GM23338 (cell line): ENCODE measurements at regions not wholly inside any gene's neighbourhood (a gene's known extent, or its start where the extent isn't known, plus 50 kb on each side); places are given as distances from the start of the nearest gene placed in this dataset.

ENCODE experiments used
- ATAC-seq: fragments of 200-7000 bp; cut with Tn5 transposase; 3 replicates; pipeline ENCODE4 v1.9.1; 2020
- DNase-seq: peaks from one replicate; pipeline ENCODE4 v3.0.0-alpha.2; 2015; ENCODE audit warnings: low spot score
- H2AFZ ChIP-seq: fragments of 200-600 bp; sonication (generic); 2 replicates; pipeline ENCODE4 v1.8.0; 2016; ENCODE audit warnings: antibody characterized with exemption, mild to moderate bottlenecking, moderate library complexity
- H3F3A ChIP-seq: fragments of 200-600 bp; sonication (generic); replicated peaks from 2 replicates; pipeline ENCODE4 v1.8.0; 2017; ENCODE audit warnings: antibody characterized with exemption, mixed run types, low read depth
- H3K27ac ChIP-seq: fragments of 200-600 bp; sonication (generic); 2 replicates; pipeline ENCODE4 v1.6.1; 2016; ENCODE audit warnings: low read depth
- H3K27me3 ChIP-seq: fragments of 200-600 bp; sonication (generic); 2 replicates; pipeline ENCODE4 v1.8.0; 2016; ENCODE audit warnings: mild to moderate bottlenecking, mixed run types, moderate library complexity; ENCODE audit not compliant: insufficient read depth
- H3K36me3 ChIP-seq: fragments of 200-600 bp; sonication (generic); 2 replicates; pipeline ENCODE4 v1.8.0; 2016; ENCODE audit warnings: mild to moderate bottlenecking; ENCODE audit not compliant: insufficient read depth
- H3K4me1 ChIP-seq: fragments of 200-600 bp; sonication (generic); 2 replicates; pipeline ENCODE4 v1.8.0; 2016; ENCODE audit warnings: mild to moderate bottlenecking, moderate library complexity; ENCODE audit not compliant: insufficient read depth
- H3K4me2 ChIP-seq: fragments of 200-600 bp; sonication (generic); 2 replicates; pipeline ENCODE4 v1.7.1; 2017; ENCODE audit warnings: mixed run types
- H3K4me3 ChIP-seq: fragments of 200-600 bp; sonication (generic); 2 replicates; pipeline ENCODE4 v1.6.1; 2016; ENCODE audit warnings: mixed run types
- H3K79me2 ChIP-seq: fragments of 200-600 bp; sonication (generic); replicated peaks from 2 replicates; pipeline ENCODE4 v1.8.0; 2017; ENCODE audit warnings: mild to moderate bottlenecking; ENCODE audit not compliant: insufficient read depth
- H3K9me2 ChIP-seq: fragments of 200-600 bp; sonication (generic); 2 replicates; pipeline ENCODE4 v1.8.0; 2017; ENCODE audit not compliant: insufficient read depth
- H4K20me1 ChIP-seq: fragments of 200-600 bp; sonication (generic); replicated peaks from 2 replicates; pipeline ENCODE4 v1.8.0; 2017; ENCODE audit warnings: mild to moderate bottlenecking; ENCODE audit not compliant: insufficient read depth
- H3K27ac Mint-ChIP-seq: 2 replicates; pipeline ENCODE4 v1.8.0; 2020; ENCODE audit warnings: inconsistent platforms, mild to moderate bottlenecking, moderate library complexity, mixed read lengths
- H3K27me3 Mint-ChIP-seq: 3 replicates; pipeline ENCODE4 v1.8.0; 2022; ENCODE audit warnings: low read depth, mild to moderate bottlenecking, moderate library complexity, mixed read lengths, inconsistent platforms; ENCODE audit not compliant: insufficient read depth, poor library complexity
- H3K36me3 Mint-ChIP-seq: 3 replicates; pipeline ENCODE4 v1.8.0; 2021; ENCODE audit warnings: low read depth, mild to moderate bottlenecking, inconsistent platforms, moderate library complexity, mixed read lengths
- H3K4me1 Mint-ChIP-seq: 3 replicates; pipeline ENCODE4 v1.8.0; 2020; ENCODE audit warnings: mild to moderate bottlenecking, inconsistent platforms, mixed read lengths
- H3K4me3 Mint-ChIP-seq: 3 replicates; pipeline ENCODE4 v1.8.0; 2021; ENCODE audit warnings: moderate library complexity, mild to moderate bottlenecking, inconsistent platforms, mixed read lengths
- H3K9me3 Mint-ChIP-seq: 3 replicates; pipeline ENCODE4 v1.8.0; 2020; ENCODE audit warnings: moderate library complexity, mild to moderate bottlenecking, inconsistent platforms, mixed read lengths
- CREB1 ChIP-seq: fragments of 250-450 bp; sonication (Bioruptor Pico); IDR thresholded peaks from 2 replicates; pipeline ENCODE4 v1.5.0; 2020; ENCODE audit warnings: low read depth, mild to moderate bottlenecking, moderate library complexity
- EZH2 ChIP-seq: fragments of 200-600 bp; sonication (generic); IDR thresholded peaks from one replicate; pipeline ENCODE4 v1.8.0; 2017; ENCODE audit warnings: antibody characterized with exemption, mild to moderate bottlenecking, low read depth; ENCODE audit not compliant: unreplicated experiment
- EZH2phosphoT487 ChIP-seq: fragments of 200-600 bp; sonication (generic); IDR thresholded peaks from one replicate; pipeline ENCODE4 v1.8.1; 2018; ENCODE audit warnings: antibody characterized with exemption; ENCODE audit not compliant: unreplicated experiment
- JUNB ChIP-seq: IDR thresholded peaks from one replicate; pipeline ENCODE4 v1.6.1; 2016; ENCODE audit warnings: antibody characterized with exemption; ENCODE audit not compliant: unreplicated experiment
- NANOG ChIP-seq: IDR thresholded peaks from 2 replicates; pipeline ENCODE4 v1.6.1; 2016; ENCODE audit warnings: antibody characterized with exemption, borderline replicate concordance
- POLR2AphosphoS5 ChIP-seq: IDR thresholded peaks from 2 replicates; pipeline ENCODE4 v1.6.1; 2016; ENCODE audit warnings: antibody characterized with exemption, low read depth
- STAT1 ChIP-seq: IDR thresholded peaks from one replicate; pipeline ENCODE4 v1.6.1; 2016; ENCODE audit warnings: antibody characterized with exemption; ENCODE audit not compliant: unreplicated experiment
- ZNF114 ChIP-seq: fragments of 250-450 bp; sonication (Bioruptor Pico); IDR thresholded peaks from 2 replicates; pipeline ENCODE4 v1.5.0; 2020; ENCODE audit warnings: mild to moderate bottlenecking, moderate library complexity
- ZNF331 ChIP-seq: fragments of 250-450 bp; sonication (Bioruptor Pico); IDR thresholded peaks from 2 replicates; pipeline ENCODE4 v1.5.0; 2020; ENCODE audit warnings: low read depth, mild to moderate bottlenecking, moderate library complexity
- TF ChIP-seq, protein P1 (sequence below): IDR thresholded peaks from one replicate; pipeline ENCODE4 v1.6.1; 2018; ENCODE audit warnings: antibody characterized with exemption; ENCODE audit not compliant: unreplicated experiment
- TF ChIP-seq, protein P2 (sequence below): IDR thresholded peaks from 2 replicates; pipeline ENCODE4 v1.6.1; 2016; ENCODE audit warnings: antibody characterized with exemption
- TF ChIP-seq, protein P3 (sequence below), 2 experiments: fragments of 200-600 bp in 1 of 2; sonication (generic) in 1 of 2; conservative IDR thresholded peaks; 2 replicates each; pipeline versions ENCODE4 v1.5.1 to v1.6.1; 2016 to 2017; ENCODE audit warnings: antibody characterized with exemption in 2 of 2, low read depth in 2 of 2, mild to moderate bottlenecking in 2 of 2, moderate library complexity in 1 of 2
- TF ChIP-seq, protein P4 (sequence below): fragments of 250-450 bp; sonication (Bioruptor Pico); IDR thresholded peaks from 2 replicates; pipeline ENCODE4 v1.5.0; 2020; ENCODE audit warnings: mild to moderate bottlenecking, moderate library complexity

DNA sequence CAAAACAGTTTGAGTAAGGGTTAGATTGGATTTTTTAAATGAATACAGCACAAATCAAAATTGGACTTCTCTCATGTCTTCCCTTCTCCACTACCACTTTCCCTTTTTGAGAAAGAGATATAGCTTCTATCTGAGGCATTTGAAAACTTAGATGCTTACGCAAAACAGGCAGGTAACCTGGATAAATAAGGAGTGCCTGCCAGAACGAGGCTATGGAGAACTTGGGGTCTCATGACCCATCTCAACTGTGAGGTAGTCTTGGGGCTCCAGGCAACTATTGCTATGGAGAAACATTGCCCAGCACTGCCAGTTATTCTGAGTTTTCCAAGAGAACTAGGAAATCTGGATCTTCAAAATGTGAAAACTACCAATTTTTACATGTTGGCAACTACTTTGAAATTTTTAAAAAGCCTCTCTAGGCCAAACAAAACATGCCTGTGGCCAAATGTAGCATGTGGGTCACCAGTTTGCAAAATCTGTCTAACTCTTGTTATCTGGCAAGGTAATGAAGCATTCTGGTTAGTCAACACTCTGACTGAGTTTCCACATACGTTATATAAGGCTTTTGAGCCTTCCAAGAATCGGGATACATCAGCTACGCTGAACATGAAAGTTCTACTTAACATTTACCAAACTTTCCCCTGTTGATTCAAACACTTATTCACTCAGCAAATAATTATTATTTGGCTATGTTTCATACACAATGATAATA lies 752.7 kb downstream of the KCNA4 start:
- no peak for DNase-seq
- no peak overlapping the region for H3K4me3 Mint-ChIP-seq
- no peak for TF ChIP-seq NANOG
- no peak for TF ChIP-seq ZNF114
- TF ChIP-seq, protein P1, sequence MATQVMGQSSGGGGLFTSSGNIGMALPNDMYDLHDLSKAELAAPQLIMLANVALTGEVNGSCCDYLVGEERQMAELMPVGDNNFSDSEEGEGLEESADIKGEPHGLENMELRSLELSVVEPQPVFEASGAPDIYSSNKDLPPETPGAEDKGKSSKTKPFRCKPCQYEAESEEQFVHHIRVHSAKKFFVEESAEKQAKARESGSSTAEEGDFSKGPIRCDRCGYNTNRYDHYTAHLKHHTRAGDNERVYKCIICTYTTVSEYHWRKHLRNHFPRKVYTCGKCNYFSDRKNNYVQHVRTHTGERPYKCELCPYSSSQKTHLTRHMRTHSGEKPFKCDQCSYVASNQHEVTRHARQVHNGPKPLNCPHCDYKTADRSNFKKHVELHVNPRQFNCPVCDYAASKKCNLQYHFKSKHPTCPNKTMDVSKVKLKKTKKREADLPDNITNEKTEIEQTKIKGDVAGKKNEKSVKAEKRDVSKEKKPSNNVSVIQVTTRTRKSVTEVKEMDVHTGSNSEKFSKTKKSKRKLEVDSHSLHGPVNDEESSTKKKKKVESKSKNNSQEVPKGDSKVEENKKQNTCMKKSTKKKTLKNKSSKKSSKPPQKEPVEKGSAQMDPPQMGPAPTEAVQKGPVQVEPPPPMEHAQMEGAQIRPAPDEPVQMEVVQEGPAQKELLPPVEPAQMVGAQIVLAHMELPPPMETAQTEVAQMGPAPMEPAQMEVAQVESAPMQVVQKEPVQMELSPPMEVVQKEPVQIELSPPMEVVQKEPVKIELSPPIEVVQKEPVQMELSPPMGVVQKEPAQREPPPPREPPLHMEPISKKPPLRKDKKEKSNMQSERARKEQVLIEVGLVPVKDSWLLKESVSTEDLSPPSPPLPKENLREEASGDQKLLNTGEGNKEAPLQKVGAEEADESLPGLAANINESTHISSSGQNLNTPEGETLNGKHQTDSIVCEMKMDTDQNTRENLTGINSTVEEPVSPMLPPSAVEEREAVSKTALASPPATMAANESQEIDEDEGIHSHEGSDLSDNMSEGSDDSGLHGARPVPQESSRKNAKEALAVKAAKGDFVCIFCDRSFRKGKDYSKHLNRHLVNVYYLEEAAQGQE: no peak
- TF ChIP-seq, protein P2, sequence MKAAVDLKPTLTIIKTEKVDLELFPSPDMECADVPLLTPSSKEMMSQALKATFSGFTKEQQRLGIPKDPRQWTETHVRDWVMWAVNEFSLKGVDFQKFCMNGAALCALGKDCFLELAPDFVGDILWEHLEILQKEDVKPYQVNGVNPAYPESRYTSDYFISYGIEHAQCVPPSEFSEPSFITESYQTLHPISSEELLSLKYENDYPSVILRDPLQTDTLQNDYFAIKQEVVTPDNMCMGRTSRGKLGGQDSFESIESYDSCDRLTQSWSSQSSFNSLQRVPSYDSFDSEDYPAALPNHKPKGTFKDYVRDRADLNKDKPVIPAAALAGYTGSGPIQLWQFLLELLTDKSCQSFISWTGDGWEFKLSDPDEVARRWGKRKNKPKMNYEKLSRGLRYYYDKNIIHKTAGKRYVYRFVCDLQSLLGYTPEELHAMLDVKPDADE: no peak
- TF ChIP-seq, protein P3, sequence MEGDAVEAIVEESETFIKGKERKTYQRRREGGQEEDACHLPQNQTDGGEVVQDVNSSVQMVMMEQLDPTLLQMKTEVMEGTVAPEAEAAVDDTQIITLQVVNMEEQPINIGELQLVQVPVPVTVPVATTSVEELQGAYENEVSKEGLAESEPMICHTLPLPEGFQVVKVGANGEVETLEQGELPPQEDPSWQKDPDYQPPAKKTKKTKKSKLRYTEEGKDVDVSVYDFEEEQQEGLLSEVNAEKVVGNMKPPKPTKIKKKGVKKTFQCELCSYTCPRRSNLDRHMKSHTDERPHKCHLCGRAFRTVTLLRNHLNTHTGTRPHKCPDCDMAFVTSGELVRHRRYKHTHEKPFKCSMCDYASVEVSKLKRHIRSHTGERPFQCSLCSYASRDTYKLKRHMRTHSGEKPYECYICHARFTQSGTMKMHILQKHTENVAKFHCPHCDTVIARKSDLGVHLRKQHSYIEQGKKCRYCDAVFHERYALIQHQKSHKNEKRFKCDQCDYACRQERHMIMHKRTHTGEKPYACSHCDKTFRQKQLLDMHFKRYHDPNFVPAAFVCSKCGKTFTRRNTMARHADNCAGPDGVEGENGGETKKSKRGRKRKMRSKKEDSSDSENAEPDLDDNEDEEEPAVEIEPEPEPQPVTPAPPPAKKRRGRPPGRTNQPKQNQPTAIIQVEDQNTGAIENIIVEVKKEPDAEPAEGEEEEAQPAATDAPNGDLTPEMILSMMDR (conservative IDR thresholded peaks at IDR 0.05; ENCODE audit: low read depth in 2 of 2): no peak
- TF ChIP-seq CREB1 (CRISPR knock-in tag): no peak
- TF ChIP-seq POLR2AphosphoS5: no peak
- TF ChIP-seq, protein P4, sequence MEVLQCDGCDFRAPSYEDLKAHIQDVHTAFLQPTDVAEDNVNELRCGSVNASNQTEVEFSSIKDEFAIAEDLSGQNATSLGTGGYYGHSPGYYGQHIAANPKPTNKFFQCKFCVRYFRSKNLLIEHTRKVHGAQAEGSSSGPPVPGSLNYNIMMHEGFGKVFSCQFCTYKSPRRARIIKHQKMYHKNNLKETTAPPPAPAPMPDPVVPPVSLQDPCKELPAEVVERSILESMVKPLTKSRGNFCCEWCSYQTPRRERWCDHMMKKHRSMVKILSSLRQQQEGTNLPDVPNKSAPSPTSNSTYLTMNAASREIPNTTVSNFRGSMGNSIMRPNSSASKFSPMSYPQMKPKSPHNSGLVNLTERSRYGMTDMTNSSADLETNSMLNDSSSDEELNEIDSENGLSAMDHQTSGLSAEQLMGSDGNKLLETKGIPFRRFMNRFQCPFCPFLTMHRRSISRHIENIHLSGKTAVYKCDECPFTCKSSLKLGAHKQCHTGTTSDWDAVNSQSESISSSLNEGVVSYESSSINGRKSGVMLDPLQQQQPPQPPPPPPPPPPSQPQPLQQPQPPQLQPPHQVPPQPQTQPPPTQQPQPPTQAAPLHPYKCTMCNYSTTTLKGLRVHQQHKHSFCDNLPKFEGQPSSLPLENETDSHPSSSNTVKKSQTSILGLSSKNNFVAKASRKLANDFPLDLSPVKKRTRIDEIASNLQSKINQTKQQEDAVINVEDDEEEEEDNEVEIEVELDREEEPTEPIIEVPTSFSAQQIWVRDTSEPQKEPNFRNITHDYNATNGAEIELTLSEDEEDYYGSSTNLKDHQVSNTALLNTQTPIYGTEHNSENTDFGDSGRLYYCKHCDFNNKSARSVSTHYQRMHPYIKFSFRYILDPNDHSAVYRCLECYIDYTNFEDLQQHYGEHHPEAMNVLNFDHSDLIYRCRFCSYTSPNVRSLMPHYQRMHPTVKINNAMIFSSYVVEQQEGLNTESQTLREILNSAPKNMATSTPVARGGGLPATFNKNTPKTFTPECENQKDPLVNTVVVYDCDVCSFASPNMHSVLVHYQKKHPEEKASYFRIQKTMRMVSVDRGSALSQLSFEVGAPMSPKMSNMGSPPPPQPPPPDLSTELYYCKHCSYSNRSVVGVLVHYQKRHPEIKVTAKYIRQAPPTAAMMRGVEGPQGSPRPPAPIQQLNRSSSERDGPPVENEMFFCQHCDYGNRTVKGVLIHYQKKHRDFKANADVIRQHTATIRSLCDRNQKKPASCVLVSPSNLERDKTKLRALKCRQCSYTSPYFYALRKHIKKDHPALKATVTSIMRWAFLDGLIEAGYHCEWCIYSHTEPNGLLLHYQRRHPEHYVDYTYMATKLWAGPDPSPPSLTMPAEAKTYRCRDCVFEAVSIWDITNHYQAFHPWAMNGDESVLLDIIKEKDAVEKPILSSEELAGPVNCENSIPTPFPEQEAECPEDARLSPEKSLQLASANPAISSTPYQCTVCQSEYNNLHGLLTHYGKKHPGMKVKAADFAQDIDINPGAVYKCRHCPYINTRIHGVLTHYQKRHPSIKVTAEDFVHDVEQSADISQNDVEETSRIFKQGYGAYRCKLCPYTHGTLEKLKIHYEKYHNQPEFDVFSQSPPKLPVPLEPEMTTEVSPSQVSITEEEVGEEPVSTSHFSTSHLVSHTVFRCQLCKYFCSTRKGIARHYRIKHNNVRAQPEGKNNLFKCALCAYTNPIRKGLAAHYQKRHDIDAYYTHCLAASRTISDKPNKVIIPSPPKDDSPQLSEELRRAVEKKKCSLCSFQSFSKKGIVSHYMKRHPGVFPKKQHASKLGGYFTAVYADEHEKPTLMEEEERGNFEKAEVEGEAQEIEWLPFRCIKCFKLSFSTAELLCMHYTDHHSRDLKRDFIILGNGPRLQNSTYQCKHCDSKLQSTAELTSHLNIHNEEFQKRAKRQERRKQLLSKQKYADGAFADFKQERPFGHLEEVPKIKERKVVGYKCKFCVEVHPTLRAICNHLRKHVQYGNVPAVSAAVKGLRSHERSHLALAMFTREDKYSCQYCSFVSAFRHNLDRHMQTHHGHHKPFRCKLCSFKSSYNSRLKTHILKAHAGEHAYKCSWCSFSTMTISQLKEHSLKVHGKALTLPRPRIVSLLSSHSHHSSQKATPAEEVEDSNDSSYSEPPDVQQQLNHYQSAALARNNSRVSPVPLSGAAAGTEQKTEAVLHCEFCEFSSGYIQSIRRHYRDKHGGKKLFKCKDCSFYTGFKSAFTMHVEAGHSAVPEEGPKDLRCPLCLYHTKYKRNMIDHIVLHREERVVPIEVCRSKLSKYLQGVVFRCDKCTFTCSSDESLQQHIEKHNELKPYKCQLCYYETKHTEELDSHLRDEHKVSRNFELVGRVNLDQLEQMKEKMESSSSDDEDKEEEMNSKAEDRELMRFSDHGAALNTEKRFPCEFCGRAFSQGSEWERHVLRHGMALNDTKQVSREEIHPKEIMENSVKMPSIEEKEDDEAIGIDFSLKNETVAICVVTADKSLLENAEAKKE: no peak
- TF ChIP-seq EZH2: no peak
- TF ChIP-seq ZNF331 (CRISPR knock-in tag): no peak
- TF ChIP-seq JUNB: no peak
- TF ChIP-seq EZH2phosphoT487: no peak
- TF ChIP-seq STAT1: no peak

More for the DNA sequence above, 752.7 kb downstream of the KCNA4 start:
- no peak overlapping the region for H3K27ac Mint-ChIP-seq
- no peaks in the 10 kb centered on the region for H3K79me2 ChIP-seq
- H3K36me3 ChIP-seq: no peaks in the 10 kb centered on the region
- no peak overlapping the region for H2AFZ ChIP-seq
- H3F3A ChIP-seq: no peaks in the 10 kb centered on the region
- no peaks in the 10 kb centered on the region for H3K4me1 ChIP-seq
- ATAC-seq: no peak
- H3K27ac ChIP-seq: no peak overlapping the region
- no peaks in the 10 kb centered on the region for H3K36me3 Mint-ChIP-seq
- H3K4me1 Mint-ChIP-seq: no peaks in the 10 kb centered on the region
- H3K27me3 ChIP-seq: no peaks in the 10 kb centered on the region
- H3K4me2 ChIP-seq: no peak overlapping the region
- 0 out of 2 replicates have a peak, but pooled peaks cover 2% of the 10 kb centered on the region for H4K20me1 ChIP-seq
- no peaks in the 10 kb centered on the region for H3K9me3 Mint-ChIP-seq
- no peaks in the 10 kb centered on the region for H3K27me3 Mint-ChIP-seq
- 0 out of 2 replicates have a peak, but pooled peaks cover 2% of the 10 kb centered on the region for H3K9me2 ChIP-seq
- no peak overlapping the region for H3K4me3 ChIP-seq
